ENCODE measurements at regions not wholly inside any gene's neighbourhood (a gene's known extent, or its start where the extent isn't known, plus 50 kb on each side); places are given as distances from the start of the nearest gene placed in this dataset.

DNA sequence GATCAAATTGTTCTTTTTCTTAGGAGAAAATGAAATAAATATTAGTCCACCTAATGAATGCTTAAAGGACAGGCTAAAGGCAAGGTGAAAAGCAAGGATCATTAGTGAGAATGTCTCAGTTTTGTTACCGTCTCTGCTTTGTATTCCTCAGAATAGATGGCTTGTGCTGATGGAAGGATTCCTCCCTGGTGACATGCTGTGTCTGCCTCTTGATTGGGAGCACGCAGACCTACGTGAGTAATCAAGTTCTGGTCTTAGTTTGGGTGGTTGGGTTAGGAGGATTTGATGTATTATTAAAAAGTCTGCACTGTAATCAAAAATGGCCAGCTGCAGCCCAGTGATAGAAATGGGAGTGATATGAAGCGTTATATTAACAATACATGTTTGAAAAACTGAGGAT is 78.8 kb upstream of the RTL1 start:
- H3K27me3 ChIP-seq (ENCODE audit: insufficient read depth, low read depth, low read length), result no peaks in the 10 kb centered on the region
- no peaks in the 10 kb centered on the region for H3K9me2 ChIP-seq (ENCODE audit: insufficient read depth, low read length)
- no peak overlapping the region for H3K9ac ChIP-seq (ENCODE audit: low read length)
- H3F3A ChIP-seq (ENCODE audit: insufficient read depth, low read length, poor library complexity, severe bottlenecking), result no peaks in the 10 kb centered on the region
- H3K9me3 ChIP-seq (ENCODE audit: low read length), result no peaks in the 10 kb centered on the region
- H3K27ac ChIP-seq (ENCODE audit: low read length), result no peak overlapping the region
- H3K79me2 ChIP-seq (replicated peaks; ENCODE audit: insufficient read depth, low read length), result no peaks in the 10 kb centered on the region
- no peak overlapping the region for H3K4me2 ChIP-seq (ENCODE audit: low read length)
- TF ChIP-seq CTCF (IDR thresholded peaks at IDR 0.05; ENCODE audit: poor library complexity, severe bottlenecking) (no peak), POLR2AphosphoS5 (IDR thresholded peaks at IDR 0.05) (no peak)
- H4K20me1 ChIP-seq (ENCODE audit: insufficient read depth), result no peaks in the 10 kb centered on the region
- peak overlapping the region; percentile 25 for H2AFZ ChIP-seq (ENCODE audit: low read depth, low read length)
- no peaks in the 10 kb centered on the region for H3K36me3 ChIP-seq (ENCODE audit: insufficient read depth, low read length)
- H3K4me3 ChIP-seq (ENCODE audit: low read length), result no peak overlapping the region

DNA sequence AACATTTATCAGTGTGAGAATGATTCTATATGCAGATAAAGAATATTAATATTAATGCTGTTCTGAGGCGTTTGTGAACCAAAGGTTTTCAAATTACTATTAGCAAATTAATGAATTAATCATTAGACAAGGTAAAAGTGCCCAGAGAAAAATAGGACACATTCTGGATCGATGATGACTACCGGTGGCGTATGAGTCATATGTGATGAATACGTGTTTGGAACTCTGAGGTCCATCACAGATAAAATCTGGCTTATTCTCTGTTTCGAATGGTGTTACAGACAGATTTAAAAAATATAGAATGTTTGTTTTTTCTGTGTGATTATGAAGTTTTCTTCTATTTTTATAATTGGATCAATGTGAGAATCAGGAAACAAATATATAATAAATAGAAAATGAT is 79.2 kb upstream of the RTL1 start:
- Histone ChIP-seq H3K79me2 (replicated peaks; ENCODE audit: insufficient read depth, low read length) (no peaks in the 10 kb centered on the region), H3K27ac (ENCODE audit: low read length) (no peak overlapping the region), H3K9me2 (ENCODE audit: insufficient read depth, low read length) (no peaks in the 10 kb centered on the region), H3K4me3 (ENCODE audit: low read length) (no peak overlapping the region), H3K36me3 (ENCODE audit: insufficient read depth, low read length) (no peaks in the 10 kb centered on the region), H3K9me3 (ENCODE audit: low read length) (no peaks in the 10 kb centered on the region), H3F3A (ENCODE audit: insufficient read depth, low read length, poor library complexity, severe bottlenecking) (no peaks in the 10 kb centered on the region), H3K4me2 (ENCODE audit: low read length) (no peak overlapping the region), H3K27me3 (ENCODE audit: insufficient read depth, low read depth, low read length) (no peaks in the 10 kb centered on the region), H4K20me1 (ENCODE audit: insufficient read depth) (no peaks in the 10 kb centered on the region), H3K9ac (ENCODE audit: low read length) (no peak overlapping the region), H2AFZ (ENCODE audit: low read depth, low read length) (no peak overlapping the region)
- TF ChIP-seq SMC3 (conservative IDR thresholded peaks at IDR 0.05; ENCODE audit: poor library complexity) (no peak), EP300 (conservative IDR thresholded peaks at IDR 0.05; ENCODE audit: poor library complexity, severe bottlenecking) (no peak), EZH2 (IDR thresholded peaks at IDR 0.05; ENCODE audit: borderline replicate concordance, insufficient read depth, low read length, poor library complexity, severe bottlenecking) (no peak), POLR2AphosphoS5 (IDR thresholded peaks at IDR 0.05) (no peak), CTCF (IDR thresholded peaks at IDR 0.05; ENCODE audit: poor library complexity, severe bottlenecking) (no peak), MXI1 (conservative IDR thresholded peaks at IDR 0.05; ENCODE audit: poor library complexity, severe bottlenecking) (no peak), RAD21 (conservative IDR thresholded peaks at IDR 0.05) (no peak), TAF1 (IDR thresholded peaks at IDR 0.05; ENCODE audit: low read depth) (no peak), REST (IDR thresholded peaks at IDR 0.05; ENCODE audit: borderline replicate concordance) (no peak)

Measured in neural cell (in vitro differentiated cells).